H9 (cell line): ENCODE measurements at regions not wholly inside any gene's neighbourhood (a gene's known extent, or its start where the extent isn't known, plus 50 kb on each side); places are given as distances from the start of the nearest gene placed in this dataset.

Experiments
- DNase-seq: peaks from one replicate; pipeline ENCODE4 v3.0.0-alpha.2; 2017
- H2AFZ ChIP-seq: one replicate; pipeline ENCODE4 v1.6.1; 2013; ENCODE audit warnings: mild to moderate bottlenecking, low read length, control low read depth, moderate library complexity
- H2AK5ac ChIP-seq: 2 replicates; pipeline ENCODE4 v1.6.1; 2013; ENCODE audit warnings: low read length, control low read depth, mixed read lengths; ENCODE audit not compliant: insufficient read length
- H2BK120ac ChIP-seq: one replicate; pipeline ENCODE4 v1.6.1; 2013; ENCODE audit warnings: low read depth, mild to moderate bottlenecking, low read length, control low read depth, inconsistent platforms; ENCODE audit not compliant: poor library complexity, severe bottlenecking
- H2BK12ac ChIP-seq: 2 replicates; pipeline ENCODE4 v1.6.1; 2013; ENCODE audit warnings: low read length, control low read depth, mixed read lengths, low read depth; ENCODE audit not compliant: insufficient read length
- H2BK15ac ChIP-seq: 2 replicates; pipeline ENCODE4 v1.6.1; 2013; ENCODE audit warnings: low read depth, low read length, control low read depth
- H2BK20ac ChIP-seq: one replicate; pipeline ENCODE4 v1.6.1; 2013; ENCODE audit warnings: low read depth, mild to moderate bottlenecking, low read length, control low read depth, inconsistent platforms; ENCODE audit not compliant: poor library complexity, severe bottlenecking
- H2BK5ac ChIP-seq: 2 replicates; pipeline ENCODE4 v1.6.1; 2013; ENCODE audit warnings: low read length, control low read depth, mixed read lengths; ENCODE audit not compliant: insufficient read length
- H3K14ac ChIP-seq: 2 replicates; pipeline ENCODE4 v1.6.1; 2013; ENCODE audit warnings: low read length, control low read depth; ENCODE audit not compliant: insufficient read depth
- H3K18ac ChIP-seq: 2 replicates; pipeline ENCODE4 v1.6.1; 2013; ENCODE audit warnings: low read depth, mild to moderate bottlenecking, mixed read lengths, low read length, control low read depth; ENCODE audit not compliant: insufficient read length
- H3K23ac ChIP-seq: 2 replicates; pipeline ENCODE4 v1.6.1; 2013; ENCODE audit warnings: low read length, control low read depth, mixed read lengths, low read depth; ENCODE audit not compliant: insufficient read length
- H3K23me2 ChIP-seq: 2 replicates; pipeline ENCODE4 v1.6.1; 2013; ENCODE audit warnings: low read depth, mild to moderate bottlenecking, mixed read lengths, low read length, control low read depth; ENCODE audit not compliant: insufficient read length, poor library complexity, severe bottlenecking
- H3K27ac ChIP-seq: 2 replicates; pipeline ENCODE4 v1.5.1; 2013; ENCODE audit warnings: low read length, control low read depth, mixed read lengths, low read depth; ENCODE audit not compliant: insufficient read length
- H3K27me3 ChIP-seq: 2 replicates; pipeline ENCODE4 v1.6.1; 2013; ENCODE audit warnings: low read length, control low read depth, inconsistent platforms; ENCODE audit not compliant: insufficient read depth
- H3K4ac ChIP-seq: 2 replicates; pipeline ENCODE4 v1.6.1; 2013; ENCODE audit warnings: low read depth, mild to moderate bottlenecking, control low read depth, inconsistent platforms, low read length, moderate library complexity
- H3K4me1 ChIP-seq: 2 replicates; pipeline ENCODE4 v1.6.1; 2013; ENCODE audit warnings: low read length, control low read depth, inconsistent platforms; ENCODE audit not compliant: insufficient read depth
- H3K4me2 ChIP-seq: 2 replicates; pipeline ENCODE4 v1.6.1; 2013; ENCODE audit warnings: low read length, control low read depth, mixed read lengths; ENCODE audit not compliant: insufficient read length, insufficient read depth
- H3K56ac ChIP-seq: 2 replicates; pipeline ENCODE4 v1.6.1; 2013; ENCODE audit warnings: low read depth, mild to moderate bottlenecking, mixed read lengths, low read length, control low read depth; ENCODE audit not compliant: insufficient read length
- H3K79me1 ChIP-seq: 2 replicates; pipeline ENCODE4 v1.6.1; 2013; ENCODE audit warnings: low read depth, mild to moderate bottlenecking, moderate library complexity, low read length, control low read depth, inconsistent platforms; ENCODE audit not compliant: insufficient read depth, poor library complexity, severe bottlenecking
- H3K79me2 ChIP-seq: 2 replicates; pipeline ENCODE4 v1.6.1; 2013; ENCODE audit warnings: low read length, control low read depth, inconsistent platforms; ENCODE audit not compliant: insufficient read depth
- H3K9ac ChIP-seq: 2 replicates; pipeline ENCODE4 v1.6.1; 2013; ENCODE audit warnings: low read length, control low read depth, mixed read lengths; ENCODE audit not compliant: insufficient read length; ENCODE audit errors: extremely low read depth
- H3K9me3 ChIP-seq: one replicate; pipeline ENCODE4 v1.6.1; 2013; ENCODE audit warnings: low read depth, low read length, inconsistent platforms; ENCODE audit not compliant: control insufficient read depth
- H3T11ph ChIP-seq: one replicate; pipeline ENCODE4 v1.6.1; 2013; ENCODE audit warnings: mild to moderate bottlenecking, low read length, control low read depth, inconsistent platforms
- H4K20me1 ChIP-seq: one replicate; pipeline ENCODE4 v1.6.1; 2013; ENCODE audit not compliant: control insufficient read depth, insufficient read length, insufficient read depth
- H4K5ac ChIP-seq: 2 replicates; pipeline ENCODE4 v1.6.1; 2013; ENCODE audit warnings: low read depth, mild to moderate bottlenecking, mixed read lengths, low read length, control low read depth; ENCODE audit not compliant: insufficient read length
- H4K8ac ChIP-seq: replicated peaks from 2 replicates; pipeline ENCODE4 v1.6.1; 2013; ENCODE audit warnings: low read length, control low read depth, mixed read lengths, low read depth; ENCODE audit not compliant: insufficient read length
- H4K91ac ChIP-seq: 2 replicates; pipeline ENCODE4 v1.6.1; 2013; ENCODE audit warnings: low read depth, mild to moderate bottlenecking, moderate library complexity, mixed read lengths, low read length, control low read depth; ENCODE audit not compliant: insufficient read length
- H3K27ac Mint-ChIP-seq, 3 experiments: 2 replicates in 2 of 3; 3 replicates in 1 of 3; pipeline ENCODE4 v1.8.0; 2020 to 2021; ENCODE audit warnings: mixed read lengths in 3 of 3, mild to moderate bottlenecking in 1 of 3, moderate library complexity in 1 of 3
- H3K27me3 Mint-ChIP-seq: 2 replicates; pipeline ENCODE4 v1.8.0; 2021; ENCODE audit warnings: low read depth, mild to moderate bottlenecking, moderate library complexity, mixed read lengths
- H3K36me3 Mint-ChIP-seq, 3 experiments: 2 replicates in 2 of 3; 3 replicates in 1 of 3; pipeline ENCODE4 v1.8.0; 2020 to 2021; ENCODE audit warnings: low read depth in 3 of 3, mixed read lengths in 3 of 3; ENCODE audit not compliant: insufficient read depth in 1 of 3
- H3K4me1 Mint-ChIP-seq, 2 experiments: 2 replicates each; pipeline ENCODE4 v1.8.0; 2020; ENCODE audit warnings: mixed read lengths in 2 of 2
- H3K4me3 Mint-ChIP-seq, 2 experiments: 2 replicates in 1 of 2; 3 replicates in 1 of 2; pipeline ENCODE4 v1.8.0; 2020 to 2021; ENCODE audit warnings: mild to moderate bottlenecking in 2 of 2, mixed read lengths in 2 of 2, moderate library complexity in 1 of 2
- H3K9me3 Mint-ChIP-seq, 2 experiments: 2 replicates in 1 of 2; 3 replicates in 1 of 2; pipeline ENCODE4 v1.8.0; 2020; ENCODE audit warnings: mild to moderate bottlenecking in 2 of 2, mixed read lengths in 2 of 2, moderate library complexity in 1 of 2
- WGBS: extraction: QIAGEN DNeasy Blood & Tissue Kit; methylation state at CpG from one replicate; pipeline ENCODE4 v1.1.7; 2013; ENCODE audit warnings: missing lambda C conversion rate, low lambda C conversion rate, mixed read lengths; ENCODE audit not compliant: insufficient read length; ENCODE audit errors: extremely low coverage; 5-methylcytosine and 5-hydroxymethylcytosine counted together
- TF ChIP-seq, protein P1 (sequence below): fragments of 200-600 bp; sonication (generic); conservative IDR thresholded peaks from 3 replicates; pipeline ENCODE4 v1.8.0; 2021; ENCODE audit warnings: antibody characterized with exemption, mild to moderate bottlenecking

DNA sequence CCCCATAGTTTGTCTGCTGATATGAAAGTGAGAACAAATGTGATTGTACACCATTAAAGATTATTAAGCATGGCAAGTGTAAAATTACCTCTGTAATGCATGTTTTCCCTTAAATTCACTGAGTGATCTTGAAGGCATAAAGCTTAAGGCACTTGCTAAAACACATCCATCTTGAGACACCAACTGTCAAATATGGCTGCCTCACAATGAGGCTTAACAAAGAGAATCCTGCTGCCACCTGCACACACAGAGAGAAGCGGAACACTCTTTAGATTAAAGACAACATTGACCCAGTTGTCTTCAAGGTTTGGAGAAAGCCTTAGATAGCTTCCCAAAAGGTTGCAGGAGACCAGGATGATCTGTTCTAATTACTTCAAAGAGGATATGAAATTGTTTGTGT, 803.6 kb upstream of the GYPC start:
- Histone ChIP-seq H3K79me2 (no peaks in the 10 kb centered on the region), H2BK20ac (no peak overlapping the region), H3K4me1 (no peaks in the 10 kb centered on the region), H3K9ac (no peak overlapping the region), H3K4ac (no peak overlapping the region), H2BK15ac (no peak overlapping the region), H4K8ac (no peak overlapping the region), H3K27ac (no peak overlapping the region), H3K56ac (no peak overlapping the region), H3K14ac (no peak overlapping the region), H2BK12ac (no peak overlapping the region), H2BK5ac (no peak overlapping the region), H3K9me3 (no peaks in the 10 kb centered on the region), H2AK5ac (no peak overlapping the region), H4K5ac (no peak overlapping the region), H4K91ac (no peak overlapping the region), H4K20me1 (no peaks in the 10 kb centered on the region), H3K79me1 (no peaks in the 10 kb centered on the region), H2BK120ac (no peak overlapping the region), H3K23ac (no peak overlapping the region), H3K27me3 (no peaks in the 10 kb centered on the region), H3K4me2 (no peak overlapping the region), H2AFZ (no peak overlapping the region), H3K23me2 (no peaks in the 10 kb centered on the region), H3K18ac (no peak overlapping the region), H3T11ph (no peak overlapping the region)
- TF ChIP-seq, protein P1, sequence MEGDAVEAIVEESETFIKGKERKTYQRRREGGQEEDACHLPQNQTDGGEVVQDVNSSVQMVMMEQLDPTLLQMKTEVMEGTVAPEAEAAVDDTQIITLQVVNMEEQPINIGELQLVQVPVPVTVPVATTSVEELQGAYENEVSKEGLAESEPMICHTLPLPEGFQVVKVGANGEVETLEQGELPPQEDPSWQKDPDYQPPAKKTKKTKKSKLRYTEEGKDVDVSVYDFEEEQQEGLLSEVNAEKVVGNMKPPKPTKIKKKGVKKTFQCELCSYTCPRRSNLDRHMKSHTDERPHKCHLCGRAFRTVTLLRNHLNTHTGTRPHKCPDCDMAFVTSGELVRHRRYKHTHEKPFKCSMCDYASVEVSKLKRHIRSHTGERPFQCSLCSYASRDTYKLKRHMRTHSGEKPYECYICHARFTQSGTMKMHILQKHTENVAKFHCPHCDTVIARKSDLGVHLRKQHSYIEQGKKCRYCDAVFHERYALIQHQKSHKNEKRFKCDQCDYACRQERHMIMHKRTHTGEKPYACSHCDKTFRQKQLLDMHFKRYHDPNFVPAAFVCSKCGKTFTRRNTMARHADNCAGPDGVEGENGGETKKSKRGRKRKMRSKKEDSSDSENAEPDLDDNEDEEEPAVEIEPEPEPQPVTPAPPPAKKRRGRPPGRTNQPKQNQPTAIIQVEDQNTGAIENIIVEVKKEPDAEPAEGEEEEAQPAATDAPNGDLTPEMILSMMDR, result no peak
- Mint-ChIP-seq H3K4me1 (no peaks in the 10 kb centered on the region), H3K27ac (no peak overlapping the region), H3K36me3 (no peaks in the 10 kb centered on the region), H3K27me3 (no peaks in the 10 kb centered on the region; the same call in 1 of the 2 replicates), H3K9me3 (peaks cover 0 to 4% of the 10 kb centered on the region in 2 experiments; a peak in 1 of 5 replicates), H3K4me3 (no peak overlapping the region)
- no CpG with 5 or more reads among the region's 1 CpG for WGBS
- DNase-seq, result no peak
